Smooth muscle cell (in vitro differentiated cells): ENCODE measurements at regions not wholly inside any gene's neighbourhood (a gene's known extent, or its start where the extent isn't known, plus 50 kb on each side); places are given as distances from the start of the nearest gene placed in this dataset.
A peak's percentile ranks its signal among the peaks of the same experiment; 100 is the strongest.

Experiments used
- DNase-seq: peaks from one replicate; lab custom pipeline; 2025; ENCODE audit not compliant: unreplicated experiment; lab: John Stamatoyannopoulos, UW
- H2AFZ ChIP-seq: fragments of 200-600 bp; sonication (generic); 2 replicates; pipeline ENCODE4 v1.6.0; 2016; ENCODE audit warnings: antibody characterized with exemption, low read depth, mild to moderate bottlenecking
- H3F3A ChIP-seq: fragments of 200-600 bp; sonication (generic); 2 replicates; pipeline ENCODE4 v1.6.0; 2017; ENCODE audit warnings: antibody characterized with exemption, low read depth
- H3K27ac ChIP-seq: fragments of 200-600 bp; sonication (generic); 2 replicates; pipeline ENCODE4 v1.5.1; 2016; ENCODE audit warnings: low read depth, mild to moderate bottlenecking
- H3K27me3 ChIP-seq: fragments of 200-600 bp; sonication (generic); 2 replicates; pipeline ENCODE4 v1.6.1; 2016; ENCODE audit warnings: low read depth, mild to moderate bottlenecking
- H3K36me3 ChIP-seq: fragments of 200-600 bp; sonication (generic); 2 replicates; pipeline ENCODE4 v1.5.1; 2016; ENCODE audit warnings: low read depth
- H3K4me1 ChIP-seq: fragments of 200-600 bp; sonication (generic); 2 replicates; pipeline ENCODE4 v1.5.1; 2016; ENCODE audit warnings: low read depth
- H3K4me2 ChIP-seq: fragments of 200-600 bp; sonication (generic); 2 replicates; pipeline ENCODE4 v1.6.0; 2016; ENCODE audit warnings: mild to moderate bottlenecking
- H3K4me3 ChIP-seq: fragments of 200-600 bp; sonication (generic); 2 replicates; pipeline ENCODE4 v1.5.1; 2016; ENCODE audit warnings: mild to moderate bottlenecking
- H3K79me2 ChIP-seq: fragments of 200-600 bp; sonication (generic); 2 replicates; pipeline ENCODE4 v1.6.0; 2016; ENCODE audit warnings: low read depth, mild to moderate bottlenecking
- H3K9ac ChIP-seq: fragments of 200-600 bp; sonication (generic); 2 replicates; pipeline ENCODE4 v1.6.0; 2016; ENCODE audit warnings: low read depth
- H3K9me3 ChIP-seq: fragments of 200-600 bp; sonication (generic); replicated peaks from 2 replicates; pipeline ENCODE4 v1.5.1; 2016; ENCODE audit warnings: low read depth
- H4K20me1 ChIP-seq: fragments of 200-600 bp; sonication (generic); 2 replicates; pipeline ENCODE4 v1.6.0; 2016; ENCODE audit warnings: low read depth
- CTCF ChIP-seq: fragments of 200-600 bp; sonication (generic); IDR thresholded peaks from 2 replicates; pipeline ENCODE4 v1.5.1; 2017; ENCODE audit warnings: borderline replicate concordance, mild to moderate bottlenecking, antibody characterized with exemption; ENCODE audit not compliant: insufficient read depth, poor library complexity, severe bottlenecking
- WGBS: methylation state at CpG from one replicate; pipeline ENCODE4 v1.1.7; 2016; ENCODE audit warnings: low lambda C conversion rate; 5-methylcytosine and 5-hydroxymethylcytosine counted together

GRCh38 chr1:83516369-83516768, 482.6 kb downstream of the TTLL7 start:
- H3K4me1 ChIP-seq, result no peaks in the 10 kb centered on the region
- H4K20me1 ChIP-seq, result no peaks in the 10 kb centered on the region
- H3K36me3 ChIP-seq, result no peaks in the 10 kb centered on the region
- WGBS, result 80% methylated on average over 2 of the region's 2 CpGs
- no peaks in the 10 kb centered on the region for H3K9me3 ChIP-seq
- no peak for DNase-seq
- no peak for TF ChIP-seq CTCF
- no peak overlapping the region for H3K27ac ChIP-seq
- H3K4me2 ChIP-seq, result no peak overlapping the region
- no peak overlapping the region for H2AFZ ChIP-seq
- H3K4me3 ChIP-seq, result no peak overlapping the region
- H3K9ac ChIP-seq, result no peak overlapping the region
- H3K79me2 ChIP-seq, result no peaks in the 10 kb centered on the region
- no peaks in the 10 kb centered on the region for H3K27me3 ChIP-seq
- no peaks in the 10 kb centered on the region for H3F3A ChIP-seq

DNA sequence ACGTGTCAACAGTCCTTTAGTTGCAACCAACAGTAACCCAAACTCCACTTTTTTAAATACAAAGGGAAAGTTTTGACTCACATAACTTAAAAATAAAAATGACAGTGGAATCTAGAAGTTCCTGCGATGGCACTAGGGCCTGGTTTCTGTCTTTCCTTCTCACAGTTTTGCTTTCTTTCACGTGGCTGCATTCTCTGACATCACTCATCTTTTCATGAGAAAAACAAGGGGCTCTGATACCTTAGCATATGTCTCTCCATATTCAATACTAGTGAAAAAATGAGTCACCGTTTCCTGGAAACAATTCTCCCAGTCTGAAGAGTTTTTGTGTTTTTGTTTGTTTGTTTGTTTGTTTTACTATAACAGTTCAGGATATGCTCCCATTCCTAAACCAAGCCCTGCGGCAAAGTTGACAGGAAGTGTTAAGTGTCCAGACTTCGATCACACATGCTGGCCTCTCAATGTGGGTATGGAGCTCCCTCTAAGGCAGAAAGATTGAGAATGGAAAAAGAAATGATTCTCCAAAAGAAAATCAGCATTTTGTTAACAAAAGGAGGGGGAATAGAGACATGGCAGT, 483.3 kb downstream of the TTLL7 start:
- H3K36me3 ChIP-seq, result no peaks in the 10 kb centered on the region
- no peaks in the 10 kb centered on the region for H3F3A ChIP-seq
- peak overlapping the region; percentile 30 for H2AFZ ChIP-seq
- H3K27me3 ChIP-seq, result no peaks in the 10 kb centered on the region
- H3K4me1 ChIP-seq, result no peaks in the 10 kb centered on the region
- WGBS, result 49% methylated on average over 6 of the region's 6 CpGs
- no peak overlapping the region for H3K4me3 ChIP-seq
- H3K4me2 ChIP-seq, result no peak overlapping the region
- H4K20me1 ChIP-seq, result no peaks in the 10 kb centered on the region
- H3K79me2 ChIP-seq, result no peaks in the 10 kb centered on the region
- no peaks in the 10 kb centered on the region for H3K9me3 ChIP-seq
- H3K27ac ChIP-seq, result no peak overlapping the region
- no peak for DNase-seq
- H3K9ac ChIP-seq, result no peak overlapping the region
- no peak for TF ChIP-seq CTCF

GRCh38 chr1:83512373-83513193, 486.3 kb downstream of the TTLL7 start:
- TF ChIP-seq CTCF, result no peak
- peaks cover 17% of the 10 kb centered on the region for H3F3A ChIP-seq
- peaks cover 18% of the 10 kb centered on the region for H3K4me1 ChIP-seq
- no peaks in the 10 kb centered on the region for H3K79me2 ChIP-seq
- no peaks in the 10 kb centered on the region for H3K27me3 ChIP-seq
- H4K20me1 ChIP-seq, result no peaks in the 10 kb centered on the region
- H3K9ac ChIP-seq, result no peak overlapping the region
- H3K4me3 ChIP-seq, result no peak overlapping the region
- 63% methylated on average over 2 of the region's 2 CpGs for WGBS
- peak overlapping the region; percentile 3 for H3K27ac ChIP-seq
- H2AFZ ChIP-seq, result no peak overlapping the region
- no peak for DNase-seq
- peak overlapping the region; percentile 13 for H3K4me2 ChIP-seq
- no peaks in the 10 kb centered on the region for H3K9me3 ChIP-seq
- no peaks in the 10 kb centered on the region for H3K36me3 ChIP-seq
